GM23338 (cell line): ENCODE measurements at regions not wholly inside any gene's neighbourhood (a gene's known extent, or its start where the extent isn't known, plus 50 kb on each side); places are given as distances from the start of the nearest gene placed in this dataset.

ENCODE experiments used
- ATAC-seq: fragments of 200-7000 bp; cut with Tn5 transposase; 3 replicates; pipeline ENCODE4 v1.9.1; 2020
- DNase-seq: peaks from one replicate; pipeline ENCODE4 v3.0.0-alpha.2; 2015; ENCODE audit warnings: low spot score
- H2AFZ ChIP-seq: fragments of 200-600 bp; sonication (generic); 2 replicates; pipeline ENCODE4 v1.8.0; 2016; ENCODE audit warnings: antibody characterized with exemption, mild to moderate bottlenecking, moderate library complexity
- H3F3A ChIP-seq: fragments of 200-600 bp; sonication (generic); replicated peaks from 2 replicates; pipeline ENCODE4 v1.8.0; 2017; ENCODE audit warnings: antibody characterized with exemption, mixed run types, low read depth
- H3K27ac ChIP-seq: fragments of 200-600 bp; sonication (generic); 2 replicates; pipeline ENCODE4 v1.6.1; 2016; ENCODE audit warnings: low read depth
- H3K27me3 ChIP-seq: fragments of 200-600 bp; sonication (generic); 2 replicates; pipeline ENCODE4 v1.8.0; 2016; ENCODE audit warnings: mild to moderate bottlenecking, mixed run types, moderate library complexity; ENCODE audit not compliant: insufficient read depth
- H3K36me3 ChIP-seq: fragments of 200-600 bp; sonication (generic); 2 replicates; pipeline ENCODE4 v1.8.0; 2016; ENCODE audit warnings: mild to moderate bottlenecking; ENCODE audit not compliant: insufficient read depth
- H3K4me1 ChIP-seq: fragments of 200-600 bp; sonication (generic); 2 replicates; pipeline ENCODE4 v1.8.0; 2016; ENCODE audit warnings: mild to moderate bottlenecking, moderate library complexity; ENCODE audit not compliant: insufficient read depth
- H3K4me2 ChIP-seq: fragments of 200-600 bp; sonication (generic); 2 replicates; pipeline ENCODE4 v1.7.1; 2017; ENCODE audit warnings: mixed run types
- H3K4me3 ChIP-seq: fragments of 200-600 bp; sonication (generic); 2 replicates; pipeline ENCODE4 v1.6.1; 2016; ENCODE audit warnings: mixed run types
- H3K79me2 ChIP-seq: fragments of 200-600 bp; sonication (generic); replicated peaks from 2 replicates; pipeline ENCODE4 v1.8.0; 2017; ENCODE audit warnings: mild to moderate bottlenecking; ENCODE audit not compliant: insufficient read depth
- H3K9me2 ChIP-seq: fragments of 200-600 bp; sonication (generic); 2 replicates; pipeline ENCODE4 v1.8.0; 2017; ENCODE audit not compliant: insufficient read depth
- H4K20me1 ChIP-seq: fragments of 200-600 bp; sonication (generic); replicated peaks from 2 replicates; pipeline ENCODE4 v1.8.0; 2017; ENCODE audit warnings: mild to moderate bottlenecking; ENCODE audit not compliant: insufficient read depth
- H3K27ac Mint-ChIP-seq: 2 replicates; pipeline ENCODE4 v1.8.0; 2020; ENCODE audit warnings: inconsistent platforms, mild to moderate bottlenecking, moderate library complexity, mixed read lengths
- H3K27me3 Mint-ChIP-seq: 3 replicates; pipeline ENCODE4 v1.8.0; 2022; ENCODE audit warnings: low read depth, mild to moderate bottlenecking, moderate library complexity, mixed read lengths, inconsistent platforms; ENCODE audit not compliant: insufficient read depth, poor library complexity
- H3K36me3 Mint-ChIP-seq: 3 replicates; pipeline ENCODE4 v1.8.0; 2021; ENCODE audit warnings: low read depth, mild to moderate bottlenecking, inconsistent platforms, moderate library complexity, mixed read lengths
- H3K4me1 Mint-ChIP-seq: 3 replicates; pipeline ENCODE4 v1.8.0; 2020; ENCODE audit warnings: mild to moderate bottlenecking, inconsistent platforms, mixed read lengths
- H3K4me3 Mint-ChIP-seq: 3 replicates; pipeline ENCODE4 v1.8.0; 2021; ENCODE audit warnings: moderate library complexity, mild to moderate bottlenecking, inconsistent platforms, mixed read lengths
- H3K9me3 Mint-ChIP-seq: 3 replicates; pipeline ENCODE4 v1.8.0; 2020; ENCODE audit warnings: moderate library complexity, mild to moderate bottlenecking, inconsistent platforms, mixed read lengths
- CREB1 ChIP-seq: fragments of 250-450 bp; sonication (Bioruptor Pico); IDR thresholded peaks from 2 replicates; pipeline ENCODE4 v1.5.0; 2020; ENCODE audit warnings: low read depth, mild to moderate bottlenecking, moderate library complexity
- EZH2 ChIP-seq: fragments of 200-600 bp; sonication (generic); IDR thresholded peaks from one replicate; pipeline ENCODE4 v1.8.0; 2017; ENCODE audit warnings: antibody characterized with exemption, mild to moderate bottlenecking, low read depth; ENCODE audit not compliant: unreplicated experiment
- EZH2phosphoT487 ChIP-seq: fragments of 200-600 bp; sonication (generic); IDR thresholded peaks from one replicate; pipeline ENCODE4 v1.8.1; 2018; ENCODE audit warnings: antibody characterized with exemption; ENCODE audit not compliant: unreplicated experiment
- JUNB ChIP-seq: IDR thresholded peaks from one replicate; pipeline ENCODE4 v1.6.1; 2016; ENCODE audit warnings: antibody characterized with exemption; ENCODE audit not compliant: unreplicated experiment
- NANOG ChIP-seq: IDR thresholded peaks from 2 replicates; pipeline ENCODE4 v1.6.1; 2016; ENCODE audit warnings: antibody characterized with exemption, borderline replicate concordance
- POLR2AphosphoS5 ChIP-seq: IDR thresholded peaks from 2 replicates; pipeline ENCODE4 v1.6.1; 2016; ENCODE audit warnings: antibody characterized with exemption, low read depth
- STAT1 ChIP-seq: IDR thresholded peaks from one replicate; pipeline ENCODE4 v1.6.1; 2016; ENCODE audit warnings: antibody characterized with exemption; ENCODE audit not compliant: unreplicated experiment
- ZNF331 ChIP-seq: fragments of 250-450 bp; sonication (Bioruptor Pico); IDR thresholded peaks from 2 replicates; pipeline ENCODE4 v1.5.0; 2020; ENCODE audit warnings: low read depth, mild to moderate bottlenecking, moderate library complexity
- TF ChIP-seq, protein P1 (sequence below), 2 experiments: fragments of 200-600 bp in 1 of 2; sonication (generic) in 1 of 2; conservative IDR thresholded peaks; 2 replicates each; pipeline versions ENCODE4 v1.5.1 to v1.6.1; 2016 to 2017; ENCODE audit warnings: antibody characterized with exemption in 2 of 2, low read depth in 2 of 2, mild to moderate bottlenecking in 2 of 2, moderate library complexity in 1 of 2
- TF ChIP-seq, protein P2 (sequence below): IDR thresholded peaks from 2 replicates; pipeline ENCODE4 v1.6.1; 2016; ENCODE audit warnings: antibody characterized with exemption
- TF ChIP-seq, protein P3 (sequence below): IDR thresholded peaks from one replicate; pipeline ENCODE4 v1.6.1; 2018; ENCODE audit warnings: antibody characterized with exemption; ENCODE audit not compliant: unreplicated experiment

DNA sequence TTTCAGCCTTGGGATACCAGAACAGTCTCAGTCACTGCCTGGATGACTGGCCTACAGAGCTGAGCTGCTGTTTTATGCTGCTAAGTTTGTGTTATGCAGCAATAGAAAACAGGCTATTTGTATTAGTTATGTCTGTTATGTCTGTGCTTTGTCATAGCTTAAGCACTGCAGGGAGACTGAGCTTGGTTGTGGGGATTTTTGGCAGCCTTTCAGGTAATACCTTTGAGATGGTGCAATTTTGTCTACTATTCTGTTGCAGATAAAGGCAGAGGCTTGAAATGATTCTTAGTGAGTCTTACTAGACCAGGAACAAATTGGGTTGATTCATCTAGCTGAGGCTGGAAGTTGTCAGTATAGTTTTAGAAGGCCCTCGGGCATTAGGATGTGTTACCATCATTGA is 201.3 kb upstream of the RBM19 start:
- no peak overlapping the region for H3K4me3 ChIP-seq
- no peaks in the 10 kb centered on the region for H3K9me3 Mint-ChIP-seq
- no peaks in the 10 kb centered on the region for H3K36me3 ChIP-seq
- peaks cover 6% of the 10 kb centered on the region for H3K27me3 Mint-ChIP-seq
- TF ChIP-seq STAT1 (no peak), JUNB (no peak), NANOG (no peak)
- no peak overlapping the region for H3K4me3 Mint-ChIP-seq
- H3K27ac ChIP-seq, result no peak overlapping the region
- DNase-seq (no peak), ATAC-seq (no peak)
- no peaks in the 10 kb centered on the region for H3K9me2 ChIP-seq
- H4K20me1 ChIP-seq, result no peaks in the 10 kb centered on the region
- peaks cover 4% of the 10 kb centered on the region; the same call in 2 of the 3 replicates for H3K4me1 Mint-ChIP-seq
- no peak overlapping the region for H2AFZ ChIP-seq
- H3F3A ChIP-seq, result no peaks in the 10 kb centered on the region
- H3K4me2 ChIP-seq, result no peak overlapping the region
- peaks cover 3% of the 10 kb centered on the region; the same call in 1 of the 2 replicates for H3K4me1 ChIP-seq
- no peaks in the 10 kb centered on the region for H3K79me2 ChIP-seq
- 0 out of 2 replicates have a peak, but pooled peaks cover 3% of the 10 kb centered on the region for H3K27me3 ChIP-seq
- H3K27ac Mint-ChIP-seq, result no peak overlapping the region
- H3K36me3 Mint-ChIP-seq, result no peaks in the 10 kb centered on the region

DNA sequence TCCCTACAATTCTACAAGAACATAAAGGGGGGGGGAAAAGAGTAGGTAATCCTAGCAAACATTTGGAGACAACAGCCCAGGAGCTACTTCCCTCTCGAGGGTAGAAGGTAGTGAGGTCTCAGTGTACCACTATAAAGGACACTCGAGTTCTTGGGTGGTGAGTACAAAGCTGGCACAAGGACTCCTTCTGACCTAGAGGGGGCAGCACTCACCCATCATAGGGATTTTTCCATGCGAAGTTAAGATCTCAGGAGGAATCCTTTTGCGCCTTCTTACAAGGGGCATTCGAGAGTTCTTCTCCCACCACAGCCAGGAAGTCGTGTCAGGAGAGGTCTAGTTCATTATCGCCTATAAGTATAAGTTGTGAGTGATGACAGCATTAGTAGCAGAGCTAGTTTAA is 200.2 kb upstream of the RBM19 start:
- ATAC-seq (peak; percentile 96), DNase-seq (peak; percentile 87)
- Mint-ChIP-seq H3K27ac (no peak overlapping the region), H3K9me3 (no peaks in the 10 kb centered on the region), H3K4me3 (no peak overlapping the region), H3K4me1 (peaks cover 4% of the 10 kb centered on the region; the same call in 2 of the 3 replicates), H3K27me3 (peaks cover 6% of the 10 kb centered on the region), H3K36me3 (no peaks in the 10 kb centered on the region)
- Histone ChIP-seq H3K4me2 (no peak overlapping the region), H3F3A (no peaks in the 10 kb centered on the region), H3K4me3 (no peak overlapping the region), H3K27ac (no peak overlapping the region), H3K27me3 (0 out of 2 replicates have a peak, but pooled peaks cover 3% of the 10 kb centered on the region), H3K79me2 (no peaks in the 10 kb centered on the region), H3K9me2 (no peaks in the 10 kb centered on the region), H4K20me1 (no peaks in the 10 kb centered on the region), H3K4me1 (peaks cover 3% of the 10 kb centered on the region; the same call in 1 of the 2 replicates), H2AFZ (no peak overlapping the region), H3K36me3 (no peaks in the 10 kb centered on the region)
- no peak for TF ChIP-seq NANOG
- no peak for TF ChIP-seq EZH2
- TF ChIP-seq JUNB, result no peak
- no peak for TF ChIP-seq ZNF331
- TF ChIP-seq, protein P1, sequence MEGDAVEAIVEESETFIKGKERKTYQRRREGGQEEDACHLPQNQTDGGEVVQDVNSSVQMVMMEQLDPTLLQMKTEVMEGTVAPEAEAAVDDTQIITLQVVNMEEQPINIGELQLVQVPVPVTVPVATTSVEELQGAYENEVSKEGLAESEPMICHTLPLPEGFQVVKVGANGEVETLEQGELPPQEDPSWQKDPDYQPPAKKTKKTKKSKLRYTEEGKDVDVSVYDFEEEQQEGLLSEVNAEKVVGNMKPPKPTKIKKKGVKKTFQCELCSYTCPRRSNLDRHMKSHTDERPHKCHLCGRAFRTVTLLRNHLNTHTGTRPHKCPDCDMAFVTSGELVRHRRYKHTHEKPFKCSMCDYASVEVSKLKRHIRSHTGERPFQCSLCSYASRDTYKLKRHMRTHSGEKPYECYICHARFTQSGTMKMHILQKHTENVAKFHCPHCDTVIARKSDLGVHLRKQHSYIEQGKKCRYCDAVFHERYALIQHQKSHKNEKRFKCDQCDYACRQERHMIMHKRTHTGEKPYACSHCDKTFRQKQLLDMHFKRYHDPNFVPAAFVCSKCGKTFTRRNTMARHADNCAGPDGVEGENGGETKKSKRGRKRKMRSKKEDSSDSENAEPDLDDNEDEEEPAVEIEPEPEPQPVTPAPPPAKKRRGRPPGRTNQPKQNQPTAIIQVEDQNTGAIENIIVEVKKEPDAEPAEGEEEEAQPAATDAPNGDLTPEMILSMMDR (conservative IDR thresholded peaks at IDR 0.05; ENCODE audit: low read depth in 2 of 2), result peak; percentile 81 to 91

DNA sequence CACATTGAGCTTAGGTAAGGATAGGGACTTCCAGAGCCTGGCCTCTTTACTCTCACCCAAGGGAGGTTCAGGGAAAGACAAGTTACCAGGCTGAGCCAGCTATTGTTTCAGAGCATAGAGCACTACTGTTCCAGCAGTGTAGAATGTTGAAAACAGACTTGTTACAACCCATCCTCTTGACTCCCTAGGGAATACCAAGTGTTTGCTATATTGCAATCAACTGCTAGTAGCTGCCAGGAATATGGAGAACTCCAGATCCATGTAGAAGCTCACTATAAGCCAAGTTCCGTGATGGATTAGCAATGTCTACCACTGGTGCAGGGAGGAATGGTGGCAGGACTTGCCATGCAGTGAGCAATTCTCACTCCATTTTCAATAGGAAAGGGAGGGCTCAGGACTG is 199.8 kb upstream of the RBM19 start:
- no peak; the same call in 2 of the 3 replicates for ATAC-seq
- H3K9me3 Mint-ChIP-seq, result no peaks in the 10 kb centered on the region
- no peak overlapping the region for H3K4me2 ChIP-seq
- no peak for DNase-seq
- H4K20me1 ChIP-seq, result no peaks in the 10 kb centered on the region
- no peaks in the 10 kb centered on the region for H3K36me3 Mint-ChIP-seq
- H2AFZ ChIP-seq, result no peak overlapping the region
- no peaks in the 10 kb centered on the region for H3F3A ChIP-seq
- peaks cover 3% of the 10 kb centered on the region; the same call in 1 of the 2 replicates for H3K4me1 ChIP-seq
- no peak overlapping the region for H3K27ac ChIP-seq
- no peaks in the 10 kb centered on the region for H3K36me3 ChIP-seq
- no peak overlapping the region for H3K4me3 Mint-ChIP-seq
- no peaks in the 10 kb centered on the region for H3K79me2 ChIP-seq
- H3K27me3 ChIP-seq, result 0 out of 2 replicates have a peak, but pooled peaks cover 3% of the 10 kb centered on the region
- H3K27me3 Mint-ChIP-seq, result peaks cover 6% of the 10 kb centered on the region
- no peaks in the 10 kb centered on the region for H3K9me2 ChIP-seq
- no peak overlapping the region for H3K27ac Mint-ChIP-seq
- peaks cover 4% of the 10 kb centered on the region; the same call in 2 of the 3 replicates for H3K4me1 Mint-ChIP-seq
- H3K4me3 ChIP-seq, result no peak overlapping the region
- TF ChIP-seq EZH2phosphoT487 (no peak), POLR2AphosphoS5 (no peak), STAT1 (no peak), JUNB (no peak), ZNF331 (no peak), CREB1 (CRISPR knock-in tag) (no peak)
- TF ChIP-seq, protein P1 (conservative IDR thresholded peaks at IDR 0.05; ENCODE audit: low read depth in 2 of 2), result no peak
- TF ChIP-seq, protein P2, sequence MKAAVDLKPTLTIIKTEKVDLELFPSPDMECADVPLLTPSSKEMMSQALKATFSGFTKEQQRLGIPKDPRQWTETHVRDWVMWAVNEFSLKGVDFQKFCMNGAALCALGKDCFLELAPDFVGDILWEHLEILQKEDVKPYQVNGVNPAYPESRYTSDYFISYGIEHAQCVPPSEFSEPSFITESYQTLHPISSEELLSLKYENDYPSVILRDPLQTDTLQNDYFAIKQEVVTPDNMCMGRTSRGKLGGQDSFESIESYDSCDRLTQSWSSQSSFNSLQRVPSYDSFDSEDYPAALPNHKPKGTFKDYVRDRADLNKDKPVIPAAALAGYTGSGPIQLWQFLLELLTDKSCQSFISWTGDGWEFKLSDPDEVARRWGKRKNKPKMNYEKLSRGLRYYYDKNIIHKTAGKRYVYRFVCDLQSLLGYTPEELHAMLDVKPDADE, result no peak
- TF ChIP-seq, protein P3, sequence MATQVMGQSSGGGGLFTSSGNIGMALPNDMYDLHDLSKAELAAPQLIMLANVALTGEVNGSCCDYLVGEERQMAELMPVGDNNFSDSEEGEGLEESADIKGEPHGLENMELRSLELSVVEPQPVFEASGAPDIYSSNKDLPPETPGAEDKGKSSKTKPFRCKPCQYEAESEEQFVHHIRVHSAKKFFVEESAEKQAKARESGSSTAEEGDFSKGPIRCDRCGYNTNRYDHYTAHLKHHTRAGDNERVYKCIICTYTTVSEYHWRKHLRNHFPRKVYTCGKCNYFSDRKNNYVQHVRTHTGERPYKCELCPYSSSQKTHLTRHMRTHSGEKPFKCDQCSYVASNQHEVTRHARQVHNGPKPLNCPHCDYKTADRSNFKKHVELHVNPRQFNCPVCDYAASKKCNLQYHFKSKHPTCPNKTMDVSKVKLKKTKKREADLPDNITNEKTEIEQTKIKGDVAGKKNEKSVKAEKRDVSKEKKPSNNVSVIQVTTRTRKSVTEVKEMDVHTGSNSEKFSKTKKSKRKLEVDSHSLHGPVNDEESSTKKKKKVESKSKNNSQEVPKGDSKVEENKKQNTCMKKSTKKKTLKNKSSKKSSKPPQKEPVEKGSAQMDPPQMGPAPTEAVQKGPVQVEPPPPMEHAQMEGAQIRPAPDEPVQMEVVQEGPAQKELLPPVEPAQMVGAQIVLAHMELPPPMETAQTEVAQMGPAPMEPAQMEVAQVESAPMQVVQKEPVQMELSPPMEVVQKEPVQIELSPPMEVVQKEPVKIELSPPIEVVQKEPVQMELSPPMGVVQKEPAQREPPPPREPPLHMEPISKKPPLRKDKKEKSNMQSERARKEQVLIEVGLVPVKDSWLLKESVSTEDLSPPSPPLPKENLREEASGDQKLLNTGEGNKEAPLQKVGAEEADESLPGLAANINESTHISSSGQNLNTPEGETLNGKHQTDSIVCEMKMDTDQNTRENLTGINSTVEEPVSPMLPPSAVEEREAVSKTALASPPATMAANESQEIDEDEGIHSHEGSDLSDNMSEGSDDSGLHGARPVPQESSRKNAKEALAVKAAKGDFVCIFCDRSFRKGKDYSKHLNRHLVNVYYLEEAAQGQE, result no peak
